GM21529 (cell line): ENCODE measurements at regions not wholly inside any gene's neighbourhood (a gene's known extent, or its start where the extent isn't known, plus 50 kb on each side); places are given as distances from the start of the nearest gene placed in this dataset.
"Not testable (repeated sequence)": the region's sequence is repeated elsewhere in the genome, so short reads cannot be mapped to it uniquely, and the experiment has no call there.

Source experiments
- ATAC-seq: cut with Tn5 transposase; IDR thresholded peaks from one replicate; pipeline ENCODE4 v1.9.1; 2021; ENCODE audit not compliant: unreplicated experiment

DNA sequence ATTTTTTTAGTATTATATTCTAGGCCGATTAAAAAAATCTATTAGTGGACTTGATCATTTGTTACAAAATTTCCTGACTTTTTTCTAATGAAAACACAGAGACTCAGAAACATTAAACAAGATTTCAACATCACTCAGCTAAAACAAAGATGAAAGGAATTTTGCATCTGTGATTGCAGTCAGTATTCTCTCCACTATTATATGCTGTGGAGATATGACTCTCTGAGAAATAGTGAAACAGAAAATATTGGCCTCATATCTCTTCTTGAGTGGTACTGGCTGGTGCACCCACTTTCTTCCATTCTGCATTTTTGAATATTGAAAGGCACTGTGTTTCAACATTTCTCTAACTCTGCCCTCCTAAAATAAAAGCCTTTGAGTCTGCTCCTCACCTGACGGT, 914.2 kb downstream of the TSN start:
- ATAC-seq, result no peak

DNA sequence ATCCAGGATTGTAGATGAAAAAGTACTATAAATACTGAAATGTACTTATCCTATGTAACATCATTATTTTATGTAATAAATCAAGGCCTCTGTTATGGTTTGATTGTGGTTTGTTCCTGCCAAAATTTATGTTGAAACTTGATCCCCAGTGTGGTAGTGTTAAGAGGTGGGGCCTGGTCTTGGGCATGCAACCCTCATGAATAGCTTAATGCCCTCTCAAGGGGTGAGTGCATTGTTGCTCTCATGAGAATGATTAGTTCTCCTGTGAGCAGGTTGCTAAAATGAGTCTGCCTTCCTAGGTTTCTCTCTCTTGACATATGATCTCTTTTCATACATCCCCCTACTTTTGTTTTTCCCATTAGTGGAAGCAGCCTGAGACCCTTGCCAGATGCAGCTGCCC, 915.4 kb downstream of the TSN start:
- ATAC-seq, result no peak

DNA sequence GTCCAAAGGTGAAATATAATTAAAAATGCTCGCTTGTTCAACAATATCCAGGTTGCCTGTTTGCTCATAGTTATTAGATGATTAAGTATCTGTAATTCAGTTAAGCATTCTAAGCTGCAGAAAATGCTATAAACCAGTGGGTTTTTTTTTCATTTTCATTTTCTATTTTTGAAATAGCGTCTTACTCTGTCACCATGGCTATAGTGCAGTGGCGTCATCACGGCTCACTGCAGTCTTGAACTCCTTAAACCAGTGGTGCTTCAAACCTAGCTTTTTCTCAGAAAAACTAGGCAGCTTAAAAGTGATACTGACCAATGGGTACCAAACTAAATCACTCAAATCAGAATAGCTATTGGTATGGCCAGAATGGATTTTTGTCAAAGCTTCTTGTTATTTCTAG, 925.2 kb downstream of the TSN start:
- ATAC-seq, result no peak

DNA sequence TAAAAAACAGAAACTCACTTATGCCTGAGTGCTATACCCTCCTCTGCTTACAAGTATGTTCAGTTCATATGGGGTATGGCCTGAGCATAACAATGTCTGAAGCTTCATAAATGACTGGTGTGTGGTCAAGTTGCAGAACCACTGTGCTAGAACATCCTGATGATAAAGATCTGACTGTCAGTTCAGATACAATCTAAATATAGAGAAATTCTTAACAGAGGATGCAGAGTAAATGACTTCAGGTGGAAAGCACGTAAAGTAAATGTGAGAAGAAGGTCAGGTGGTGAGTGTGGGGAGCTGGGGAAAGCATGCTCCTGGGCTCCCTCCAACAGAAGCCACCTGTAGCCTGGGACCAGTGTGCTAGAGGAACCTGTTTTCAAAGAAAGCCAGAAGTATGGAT, 926.2 kb downstream of the TSN start:
- ATAC-seq, result no peak

DNA sequence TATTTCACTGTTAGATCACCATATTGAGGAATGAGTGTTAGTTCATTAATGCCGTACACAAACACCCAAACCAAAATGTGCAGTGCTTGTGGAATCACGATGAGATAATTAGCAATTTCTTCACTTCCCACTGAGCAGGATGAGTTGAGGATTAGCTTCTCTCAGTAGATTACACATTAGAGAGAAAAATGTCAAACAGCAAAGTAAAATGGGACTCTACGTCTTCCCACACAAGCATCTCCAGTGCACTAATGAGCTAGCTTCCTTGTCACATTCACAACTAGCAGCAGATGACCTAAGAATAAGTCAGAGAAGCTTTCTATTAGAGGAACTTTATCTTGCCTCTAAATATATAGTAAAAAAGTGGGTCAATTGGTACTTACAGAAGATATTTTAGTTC, 926.9 kb downstream of the TSN start:
- ATAC-seq, result no peak

DNA sequence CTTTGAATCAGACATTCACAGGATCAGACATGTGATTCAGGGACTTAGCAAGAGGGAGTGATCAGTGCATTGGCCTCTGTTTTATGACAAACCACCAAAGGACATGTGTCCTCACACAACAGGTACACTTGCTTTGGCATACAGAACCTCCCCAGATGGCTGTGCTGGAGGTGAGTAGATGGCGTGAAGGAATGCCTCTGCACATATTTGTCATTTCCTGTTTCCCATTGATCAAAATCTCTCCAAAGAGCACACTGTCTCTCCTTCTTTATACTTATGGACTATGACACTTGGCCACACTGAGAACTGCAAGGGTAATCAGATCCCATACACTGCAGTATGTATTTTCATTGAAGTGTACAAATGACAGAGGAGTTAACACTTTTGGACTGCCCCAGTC, 927.6 kb downstream of the TSN start:
- ATAC-seq, result no peak

DNA sequence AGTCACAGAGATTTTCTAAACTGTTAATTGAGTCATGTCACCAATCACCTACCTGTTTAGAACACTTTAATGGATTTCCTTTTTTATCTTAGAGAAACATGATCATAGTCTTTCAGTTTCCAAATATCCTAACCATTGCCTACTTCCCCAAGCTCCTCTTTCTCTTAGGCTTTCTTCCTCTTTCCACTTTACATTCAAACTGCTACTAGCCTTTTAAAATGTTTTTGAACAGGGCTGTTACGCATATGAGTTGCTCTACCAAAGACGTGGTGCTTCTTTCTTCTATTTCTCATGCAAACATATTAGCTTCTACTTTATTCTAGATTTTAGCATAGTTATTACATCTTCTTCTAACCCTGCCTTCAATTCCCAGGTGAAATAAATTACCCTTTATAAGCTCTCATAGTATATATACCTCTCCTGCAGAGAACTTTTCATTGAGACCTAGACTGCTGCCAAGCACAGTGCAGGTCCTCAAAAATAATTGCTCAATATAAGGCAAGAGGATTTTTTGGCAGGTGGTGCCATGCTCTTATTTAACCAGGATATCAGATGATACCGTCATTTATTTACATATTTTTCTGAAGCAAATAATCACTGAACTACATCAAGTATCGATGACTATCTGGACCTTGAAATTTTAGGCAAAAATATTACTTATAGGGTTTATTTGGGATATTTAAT, 937.1 kb downstream of the TSN start:
- ATAC-seq, result no peak

DNA sequence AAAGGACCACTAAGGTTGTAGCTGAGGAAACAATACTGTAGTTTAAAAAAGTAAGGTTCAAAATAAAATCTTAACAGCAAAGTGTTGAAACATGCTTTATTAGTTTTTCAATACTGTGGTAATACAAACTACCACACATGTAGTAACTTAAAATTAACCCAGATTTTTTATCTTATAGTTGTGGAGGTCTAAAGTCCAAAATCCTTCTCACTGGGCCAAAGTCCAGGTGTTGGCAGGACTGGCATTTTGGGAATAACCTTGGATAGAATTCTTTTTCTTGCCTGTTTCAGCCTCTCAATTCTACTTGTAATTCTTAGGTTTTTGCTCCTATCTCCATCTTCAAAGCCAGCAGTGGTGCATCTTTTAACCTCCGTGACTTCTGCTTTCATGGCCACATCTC, 942.0 kb downstream of the TSN start:
- no peak for ATAC-seq

DNA sequence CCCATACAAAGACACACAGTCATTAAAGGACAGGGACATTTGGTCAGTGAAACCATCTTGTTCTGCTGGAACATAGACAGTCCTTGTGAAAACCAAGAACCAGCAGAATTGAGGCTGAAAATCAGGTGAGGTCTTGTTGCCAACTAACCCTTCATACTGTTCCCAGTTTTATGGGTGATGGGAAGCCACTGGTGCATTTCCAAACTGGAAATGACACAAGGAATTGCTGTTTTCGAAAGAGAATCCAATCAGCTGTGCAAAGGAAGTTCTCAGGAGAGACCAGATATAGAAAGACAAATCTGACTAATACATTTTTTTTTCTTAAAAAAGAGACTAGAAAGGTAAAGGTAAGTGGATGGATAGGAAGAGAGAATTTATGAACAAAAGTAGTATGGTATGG, 948.2 kb downstream of the TSN start:
- no peak for ATAC-seq

DNA sequence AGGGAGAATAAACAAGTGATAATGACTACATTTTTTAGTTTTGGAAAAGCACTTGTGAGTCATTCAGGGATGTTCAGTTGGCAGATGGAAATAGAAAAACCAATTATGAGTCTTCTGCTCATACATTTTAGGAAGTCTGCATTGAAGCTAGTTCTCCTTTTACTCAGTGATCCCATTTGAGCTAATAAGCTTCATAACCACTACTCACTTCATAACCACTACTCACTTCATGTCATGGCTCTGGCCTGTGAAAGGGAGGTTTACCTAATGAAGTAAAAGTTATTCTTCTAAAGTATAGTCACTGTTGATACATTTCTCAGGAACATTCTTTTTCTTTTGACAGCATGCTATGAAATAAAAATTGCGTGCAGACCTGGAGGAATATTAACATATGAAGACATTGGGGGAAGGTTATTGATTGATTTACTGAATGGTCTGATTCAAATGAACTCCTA, 948.7 kb downstream of the TSN start:
- peak; percentile 69 for ATAC-seq

DNA sequence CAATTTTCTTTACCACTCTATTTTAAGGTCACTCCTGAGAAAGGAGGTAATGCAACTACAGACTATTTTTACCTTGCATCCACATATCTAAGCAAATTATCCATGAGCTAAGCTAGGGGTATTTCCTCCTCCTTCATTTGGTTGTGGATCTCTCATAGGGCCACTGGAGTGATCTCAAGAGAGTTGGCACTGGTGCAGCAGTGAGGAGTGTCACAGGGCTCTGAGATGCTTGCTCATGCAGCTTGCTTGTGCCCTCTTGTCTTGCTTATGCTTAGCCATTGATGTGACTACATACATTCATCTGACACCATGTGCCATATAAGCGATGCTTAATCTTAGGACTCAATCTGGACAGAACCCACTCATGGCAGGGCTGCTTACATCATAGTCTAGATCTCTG, 950.3 kb downstream of the TSN start:
- no peak for ATAC-seq

DNA sequence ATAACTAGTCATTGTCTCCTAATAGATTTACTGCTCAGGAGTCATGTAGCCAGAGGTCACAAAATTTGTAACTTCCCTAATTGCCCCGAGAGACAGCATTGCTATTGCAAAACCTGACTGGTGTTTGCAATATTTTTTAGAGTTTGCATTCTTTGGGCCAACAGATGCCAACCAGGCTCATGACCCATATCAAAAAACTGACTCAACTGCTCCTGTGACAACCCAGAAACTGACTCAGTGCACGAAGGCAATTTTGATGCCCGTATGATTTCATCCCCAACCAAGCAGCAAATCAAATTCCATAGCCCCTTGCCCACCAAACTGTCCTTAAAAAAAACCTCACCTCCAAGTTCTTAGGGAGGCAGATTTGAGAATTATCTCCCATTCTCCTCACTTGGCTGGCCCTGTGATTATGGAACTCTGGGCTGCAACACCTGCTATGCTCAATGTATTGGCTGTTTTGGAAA, 951.3 kb downstream of the TSN start:
- ATAC-seq, result no peak

DNA sequence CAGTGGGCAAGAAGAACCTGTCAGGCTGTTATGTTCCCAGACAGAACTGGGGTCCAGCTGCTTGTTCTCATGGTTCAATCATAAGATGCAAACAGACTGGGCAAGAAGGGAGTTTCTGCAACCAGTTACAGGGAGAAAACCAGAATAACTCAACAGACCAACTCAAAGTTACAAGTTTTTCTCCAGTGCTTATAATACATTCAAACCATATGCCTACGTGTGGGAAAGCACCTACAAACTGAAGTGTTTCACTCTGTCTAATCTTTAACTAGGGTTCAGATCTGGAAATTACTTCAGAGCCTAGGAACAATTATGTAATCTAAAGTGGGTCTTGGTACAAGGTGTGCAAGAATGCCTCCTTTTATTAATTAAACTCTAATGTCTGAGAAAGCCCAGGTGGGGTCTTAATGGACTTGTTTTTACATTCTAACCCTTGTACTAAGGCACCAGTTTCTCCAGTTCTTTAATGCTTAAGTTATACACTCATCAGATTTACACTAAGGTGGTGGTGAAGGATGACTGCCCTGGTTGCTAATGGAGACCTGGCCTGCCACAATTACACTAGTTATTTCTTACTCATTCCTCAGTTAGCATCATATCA, 951.9 kb downstream of the TSN start:
- peak; percentile 58 for ATAC-seq

DNA sequence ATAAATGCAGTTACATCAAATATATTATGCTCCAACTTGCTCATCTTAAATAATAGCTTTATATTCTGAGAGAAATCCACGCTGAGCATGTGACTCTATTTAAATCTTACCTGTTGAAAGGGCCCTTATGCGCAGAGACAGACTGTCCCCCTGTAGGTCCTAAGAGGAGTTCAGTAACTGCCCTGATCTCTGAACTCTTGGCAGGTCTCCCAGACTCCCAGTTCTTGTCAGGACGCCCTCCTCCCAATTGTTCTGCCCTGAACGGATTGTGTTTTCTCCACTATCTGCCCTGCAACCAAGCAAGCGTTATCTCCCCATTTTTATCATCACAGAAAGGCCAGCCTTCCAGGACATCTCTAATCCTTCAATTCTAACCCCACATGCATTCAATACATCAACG, 954.6 kb downstream of the TSN start:
- no peak for ATAC-seq

DNA sequence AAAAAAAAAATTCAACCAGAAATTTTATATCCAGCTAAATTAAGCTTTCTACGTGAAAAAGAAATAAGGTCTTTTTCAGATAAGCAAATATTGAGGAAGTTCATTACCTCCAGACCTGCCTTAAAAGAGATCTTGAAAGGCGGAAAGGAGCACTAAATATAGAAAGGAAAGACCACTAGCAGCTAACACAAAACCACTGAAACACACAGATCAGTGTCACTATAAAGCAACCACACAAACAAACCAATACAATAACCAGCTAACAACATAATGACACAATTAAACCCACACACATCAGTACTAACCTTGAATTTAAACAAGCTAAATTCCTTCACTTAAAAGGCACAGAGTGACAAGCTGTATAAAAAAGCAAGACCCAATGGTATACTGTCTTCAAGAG, 958.3 kb downstream of the TSN start:
- ATAC-seq, result no peak

DNA sequence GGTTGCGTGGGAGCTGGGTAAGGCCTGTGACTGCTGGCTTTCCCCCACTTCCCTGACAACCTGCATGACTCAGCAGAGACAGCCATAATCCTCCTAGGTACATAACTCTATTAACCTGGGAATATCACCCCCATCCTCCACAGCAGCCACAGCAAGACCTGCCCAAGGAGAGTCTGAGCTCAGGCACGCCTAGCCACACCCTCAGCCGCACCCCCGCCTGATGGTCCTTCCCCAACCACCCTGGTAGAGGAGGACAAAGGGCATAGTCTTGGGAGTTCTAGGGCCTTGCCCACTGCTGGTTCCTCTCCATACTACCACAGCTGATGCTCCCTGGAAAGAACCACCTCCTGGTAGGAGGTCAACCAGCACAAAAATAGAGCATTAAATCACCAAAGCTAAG, 965.4 kb downstream of the TSN start:
- ATAC-seq, result not testable (repeated sequence)

DNA sequence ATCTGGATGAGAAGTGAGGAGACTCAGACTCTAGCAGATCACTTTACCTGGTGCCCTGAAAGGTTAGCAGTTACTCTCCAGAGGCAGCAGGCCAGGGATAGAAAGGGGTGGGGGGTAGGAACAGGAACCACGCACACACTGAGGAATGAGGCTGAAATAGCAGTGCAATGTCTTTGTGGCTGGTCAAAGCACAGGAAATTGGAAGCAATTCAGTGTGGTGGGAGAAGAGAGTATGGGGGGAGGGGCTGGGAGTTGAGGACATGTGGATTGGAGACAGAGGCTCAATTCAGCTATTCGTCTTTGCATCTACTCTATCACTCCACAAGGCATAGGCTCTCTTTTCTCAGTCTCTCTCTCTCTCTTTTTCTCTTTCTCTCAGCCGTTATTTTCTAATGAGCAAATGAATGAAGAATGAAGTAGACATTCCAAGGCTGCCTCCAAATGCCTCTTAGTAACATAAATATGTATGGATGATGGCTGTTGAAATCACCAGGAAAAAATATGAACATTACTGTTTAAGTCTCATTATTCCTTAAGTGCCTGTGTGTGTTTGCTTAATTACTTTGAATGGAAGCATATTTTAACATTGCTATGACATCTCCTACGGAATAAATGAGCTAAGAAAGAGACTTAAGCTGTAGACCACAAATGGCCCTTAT, 979.4 kb downstream of the TSN start:
- no peak for ATAC-seq

DNA sequence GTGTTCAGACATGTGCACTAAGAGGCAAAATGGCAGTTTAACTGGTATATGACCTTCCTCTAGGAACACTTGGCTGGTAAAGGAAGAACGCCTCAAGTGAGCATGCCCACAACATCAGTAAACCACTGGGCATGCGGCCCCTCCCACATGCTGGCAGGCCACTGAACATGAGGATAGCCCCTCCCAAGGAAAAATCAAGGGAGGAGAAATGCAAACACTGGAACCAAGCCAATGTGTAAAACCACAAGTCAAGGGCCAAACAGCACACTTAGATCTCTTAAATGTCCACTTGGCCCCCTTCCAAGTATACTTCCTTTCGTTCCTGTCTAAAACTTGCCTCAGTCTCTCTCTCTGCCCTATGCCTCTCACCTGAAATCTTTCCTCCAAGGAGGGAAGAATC, 980.8 kb downstream of the TSN start:
- ATAC-seq, result no peak

DNA sequence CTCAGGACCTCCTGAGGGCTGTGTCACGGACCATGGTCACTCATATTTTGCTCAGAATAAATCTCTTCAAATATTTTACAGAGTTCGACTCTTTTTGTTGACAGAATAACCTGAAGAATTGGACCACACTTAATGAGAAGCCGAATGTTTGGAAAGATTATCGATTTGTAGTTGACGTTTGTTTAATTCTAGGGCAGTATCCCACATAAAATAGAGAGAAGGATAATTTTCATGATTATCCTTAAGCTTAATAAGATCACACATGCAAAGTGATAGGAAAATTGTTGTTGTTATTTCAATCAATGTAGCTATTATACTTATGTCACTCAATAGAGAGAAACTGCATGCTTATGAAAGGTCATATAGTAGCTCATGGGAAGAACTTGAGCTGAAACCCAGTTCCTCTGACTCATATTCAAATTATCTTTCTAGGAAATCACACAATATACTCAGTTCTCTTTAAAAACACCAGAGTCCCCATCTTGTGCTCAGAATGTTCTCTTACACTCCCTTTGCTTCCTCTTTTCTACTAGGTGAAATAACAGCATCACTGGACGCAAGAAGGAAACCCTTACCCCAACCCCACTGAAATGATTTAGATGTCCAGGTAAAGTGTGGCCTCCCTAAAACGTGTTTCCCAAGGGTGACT, 982.1 kb downstream of the TSN start:
- ATAC-seq, result peak; percentile 68

DNA sequence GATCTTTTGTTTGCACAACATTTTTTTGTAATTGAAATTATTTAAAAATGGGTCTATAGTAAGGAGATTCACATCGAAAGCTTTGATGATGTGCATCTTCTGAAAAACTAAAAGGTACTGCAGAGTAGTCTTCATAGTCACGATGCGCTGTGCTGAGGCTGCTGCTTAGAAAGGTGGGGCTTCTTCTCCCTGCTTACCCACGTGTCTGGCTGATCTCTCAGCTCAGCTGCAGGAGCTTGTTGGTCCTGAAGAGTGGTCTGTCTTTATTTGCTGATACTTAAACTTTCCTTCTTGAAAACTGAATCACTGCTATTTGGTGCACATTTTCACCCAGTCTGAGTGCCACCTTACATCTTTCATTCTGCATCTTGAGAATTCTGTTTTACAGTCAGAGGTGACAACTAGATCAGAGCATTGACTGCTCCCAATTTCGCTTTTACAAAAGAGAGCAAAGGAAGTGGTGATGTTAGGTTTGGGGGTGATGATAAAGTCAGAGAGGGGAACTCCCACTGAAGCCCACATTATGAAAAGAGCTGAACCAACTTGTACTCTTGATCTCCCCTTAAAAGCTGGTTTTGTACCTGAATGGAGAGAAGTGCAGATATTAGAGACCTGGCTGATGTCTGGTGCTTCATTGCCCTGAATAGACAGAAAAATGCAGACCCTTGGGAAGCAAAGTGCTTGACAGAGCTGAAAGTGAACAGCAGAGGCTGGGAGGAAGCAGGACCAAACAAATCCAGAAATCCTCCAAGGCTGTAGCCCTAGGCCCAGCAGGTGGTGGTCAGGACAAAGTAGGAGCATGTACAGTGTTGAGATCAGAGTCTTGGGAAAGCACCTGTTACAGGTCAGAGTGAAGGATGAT, 984.5 kb downstream of the TSN start:
- ATAC-seq, result peak; percentile 37

DNA sequence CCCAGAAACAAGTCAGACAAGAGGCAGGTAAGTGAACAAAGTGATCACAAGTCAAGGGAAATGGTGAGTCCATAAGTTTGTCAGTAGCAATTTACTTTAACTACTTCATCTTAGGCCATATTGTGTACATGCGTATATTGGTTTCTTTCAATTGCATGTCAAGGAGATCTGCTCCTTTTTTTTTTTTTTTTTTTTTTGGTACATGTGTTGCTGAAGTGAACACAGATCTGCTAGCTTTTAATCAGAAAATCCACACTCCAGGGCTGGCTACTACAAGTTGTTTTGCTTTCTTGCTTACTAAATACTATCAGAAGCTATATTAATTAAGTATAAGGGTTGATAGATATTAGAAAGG, 985.1 kb downstream of the TSN start:
- no peak for ATAC-seq
